BJ (cell line): ENCODE measurements at regions not wholly inside any gene's neighbourhood (a gene's known extent, or its start where the extent isn't known, plus 50 kb on each side); places are given as distances from the start of the nearest gene placed in this dataset.

Experiments
- CTCF ChIA-PET: fragments of 350-600 bp; formaldehyde crosslinking; extraction: SDS; loops from one replicate; lab custom pipeline; 2021; ENCODE audit warnings: antibody characterized with exemption, inconsistent platforms; lab: Yijun Ruan, JAX
- POLR2A ChIA-PET: fragments of 300-600 bp; sonication (Branson Sonifier 250); formaldehyde crosslinking; extraction: SDS; loops from one replicate; lab custom pipeline; 2021; ENCODE audit warnings: antibody characterized with exemption; lab: Charles Lee
- DNase-seq: peaks from one replicate; pipeline ENCODE4 v3.0.0-alpha.2; 2011; ENCODE audit warnings: low read depth
- H3K27me3 ChIP-seq: 2 replicates; pipeline ENCODE4 v1.6.0; 2011; ENCODE audit warnings: low read length; ENCODE audit not compliant: control insufficient read depth, insufficient read depth
- H3K36me3 ChIP-seq: 2 replicates; pipeline ENCODE4 v1.5.1; 2011; ENCODE audit warnings: low read length; ENCODE audit not compliant: control insufficient read depth, insufficient read depth
- H3K4me3 ChIP-seq: 2 replicates; pipeline ENCODE4 v1.5.1; 2011; ENCODE audit warnings: low read depth, mild to moderate bottlenecking, control low read depth, low read length
- TF ChIP-seq, protein P1 (sequence below): IDR thresholded peaks from 2 replicates; pipeline ENCODE4 v1.5.1; 2011; ENCODE audit warnings: low read depth, mild to moderate bottlenecking, control low read depth, inconsistent platforms, low read length, moderate library complexity; ENCODE audit not compliant: insufficient read depth

DNA sequence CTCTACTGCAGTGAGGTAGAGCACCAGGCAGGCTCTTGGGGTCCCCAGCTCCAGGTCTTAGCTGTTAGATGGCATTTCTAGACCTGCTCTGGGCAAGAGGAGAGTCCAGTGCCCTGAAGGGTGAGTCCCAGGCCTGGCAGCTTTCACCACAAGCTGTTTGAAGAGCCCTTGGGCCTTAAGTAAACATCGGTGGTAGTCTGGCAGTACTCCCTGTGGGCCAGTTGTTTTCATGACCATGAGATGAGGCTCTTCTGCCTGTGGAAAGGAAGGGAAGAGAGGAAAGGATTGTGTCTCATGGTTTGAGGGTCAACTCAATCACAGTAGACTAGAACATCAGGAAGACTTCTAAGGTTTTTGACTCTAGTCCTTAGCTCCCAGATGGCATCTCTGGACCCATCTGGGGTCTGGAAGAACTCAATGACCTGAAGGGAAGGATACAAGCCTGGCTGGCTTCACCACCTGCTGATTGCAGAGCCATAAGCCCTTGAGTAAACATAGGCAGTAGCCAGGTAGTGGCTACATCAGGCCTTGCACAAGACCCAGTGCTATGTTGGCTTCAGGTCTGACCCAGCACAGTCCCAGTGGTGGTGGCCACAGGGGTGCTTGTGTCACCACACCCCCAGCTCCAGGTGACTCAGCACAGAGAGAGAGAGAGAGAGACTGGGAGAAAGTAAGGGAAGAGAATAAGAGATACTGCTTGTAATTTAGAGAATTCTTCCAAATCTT lies 114.3 kb upstream of the PCSK5 start:
- H3K36me3 ChIP-seq: no peaks in the 10 kb centered on the region
- TF ChIP-seq, protein P1, sequence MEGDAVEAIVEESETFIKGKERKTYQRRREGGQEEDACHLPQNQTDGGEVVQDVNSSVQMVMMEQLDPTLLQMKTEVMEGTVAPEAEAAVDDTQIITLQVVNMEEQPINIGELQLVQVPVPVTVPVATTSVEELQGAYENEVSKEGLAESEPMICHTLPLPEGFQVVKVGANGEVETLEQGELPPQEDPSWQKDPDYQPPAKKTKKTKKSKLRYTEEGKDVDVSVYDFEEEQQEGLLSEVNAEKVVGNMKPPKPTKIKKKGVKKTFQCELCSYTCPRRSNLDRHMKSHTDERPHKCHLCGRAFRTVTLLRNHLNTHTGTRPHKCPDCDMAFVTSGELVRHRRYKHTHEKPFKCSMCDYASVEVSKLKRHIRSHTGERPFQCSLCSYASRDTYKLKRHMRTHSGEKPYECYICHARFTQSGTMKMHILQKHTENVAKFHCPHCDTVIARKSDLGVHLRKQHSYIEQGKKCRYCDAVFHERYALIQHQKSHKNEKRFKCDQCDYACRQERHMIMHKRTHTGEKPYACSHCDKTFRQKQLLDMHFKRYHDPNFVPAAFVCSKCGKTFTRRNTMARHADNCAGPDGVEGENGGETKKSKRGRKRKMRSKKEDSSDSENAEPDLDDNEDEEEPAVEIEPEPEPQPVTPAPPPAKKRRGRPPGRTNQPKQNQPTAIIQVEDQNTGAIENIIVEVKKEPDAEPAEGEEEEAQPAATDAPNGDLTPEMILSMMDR: no peak
- no peak for DNase-seq
- POLR2A ChIA-PET: no interaction called here
- H3K4me3 ChIP-seq: no peak overlapping the region
- no peaks in the 10 kb centered on the region for H3K27me3 ChIP-seq
- CTCF ChIA-PET: interaction anchor here (0.6 kb wide), 1 partner anchor 58 kb away, joined by 3 read pairs; no protein-coding TSS in a partner anchor

DNA sequence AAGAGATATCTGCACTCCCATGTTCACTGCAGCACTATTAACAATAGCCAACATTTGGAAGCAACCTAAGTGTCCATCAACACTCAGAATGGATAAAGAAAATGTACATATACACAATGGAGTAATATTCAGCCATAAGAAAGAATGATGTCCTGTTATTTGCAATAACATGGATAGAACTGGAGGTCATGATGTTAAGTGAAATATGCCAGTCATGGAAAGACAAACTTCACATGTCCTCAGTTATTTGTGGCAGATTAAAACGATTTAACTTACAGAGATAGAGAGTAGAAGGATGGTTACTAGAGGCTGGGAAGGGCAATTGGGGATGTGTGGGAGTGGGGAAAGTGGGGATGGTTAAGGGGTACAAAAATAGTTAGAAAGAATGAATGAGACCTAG lies 110.3 kb upstream of the PCSK5 start:
- H3K27me3 ChIP-seq: no peaks in the 10 kb centered on the region
- H3K4me3 ChIP-seq: no peak overlapping the region
- TF ChIP-seq, protein P1: no peak
- no peak for DNase-seq
- POLR2A ChIA-PET: no interaction called here
- CTCF ChIA-PET: no interaction called here
- H3K36me3 ChIP-seq: no peaks in the 10 kb centered on the region

DNA sequence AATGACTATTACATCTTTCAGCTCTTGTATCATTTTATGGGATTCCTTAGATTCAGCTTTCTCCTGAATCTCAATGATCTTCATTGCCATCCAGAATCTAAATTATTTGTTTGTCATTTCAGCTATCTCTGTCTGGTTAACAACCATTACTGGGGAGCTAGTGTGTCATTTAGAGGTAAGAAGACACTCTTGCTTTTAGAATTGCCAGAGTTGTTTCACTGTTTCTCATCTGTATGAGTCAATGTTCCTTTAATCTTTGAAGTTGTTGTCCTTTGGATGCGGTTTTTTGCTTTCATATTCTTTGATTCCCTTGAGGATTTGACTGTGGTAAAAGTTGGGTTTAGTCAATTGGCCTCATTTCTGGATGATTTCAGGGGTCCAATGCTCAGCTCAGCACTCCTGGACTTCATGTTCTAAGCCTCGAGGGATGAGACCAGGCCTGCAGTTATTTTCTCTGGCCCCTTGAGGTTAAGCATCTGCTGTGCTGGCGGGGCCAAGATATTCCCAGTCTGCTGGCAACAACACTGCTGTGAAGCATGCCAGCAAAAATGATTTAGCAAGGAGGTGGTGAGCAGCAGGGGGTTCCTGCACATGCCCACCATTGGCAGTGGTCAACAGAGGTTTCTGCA lies 102.4 kb upstream of the PCSK5 start:
- H3K36me3 ChIP-seq: no peaks in the 10 kb centered on the region
- ChIA-PET POLR2A (no interaction called here), CTCF (interaction anchor here (0.6 kb wide), 1 partner anchor 9 kb away, joined by 3 read pairs; no protein-coding TSS in a partner anchor)
- TF ChIP-seq, protein P1: no peak
- H3K4me3 ChIP-seq: no peak overlapping the region
- H3K27me3 ChIP-seq: no peaks in the 10 kb centered on the region
- DNase-seq: no peak

- DNase-seq: no peak
- H3K4me3 ChIP-seq: no peak overlapping the region
- TF ChIP-seq, protein P1: no peak
- ChIA-PET POLR2A (no interaction called here), CTCF (no interaction called here)
- H3K27me3 ChIP-seq: no peaks in the 10 kb centered on the region
- no peaks in the 10 kb centered on the region for H3K36me3 ChIP-seq
Observed at GRCh38 chr9:75797085-75797580, 93.3 kb upstream of the PCSK5 start.

GRCh38 chr9:75798505-75798904 lies 92.0 kb upstream of the PCSK5 start:
- TF ChIP-seq, protein P1: no peak
- Histone ChIP-seq H3K36me3 (no peaks in the 10 kb centered on the region), H3K27me3 (no peaks in the 10 kb centered on the region), H3K4me3 (no peak overlapping the region)
- ChIA-PET CTCF (no interaction called here), POLR2A (no interaction called here)
- no peak for DNase-seq
